HG02623 (cell line): ENCODE measurements at regions not wholly inside any gene's neighbourhood (a gene's known extent, or its start where the extent isn't known, plus 50 kb on each side); places are given as distances from the start of the nearest gene placed in this dataset.
"Not testable (repeated sequence)": the region's sequence is repeated elsewhere in the genome, so short reads cannot be mapped to it uniquely, and the experiment has no call there.

Experiments used
- ATAC-seq: cut with Tn5 transposase; IDR thresholded peaks from one replicate; pipeline ENCODE4 v1.9.1; 2021; ENCODE audit warnings: moderate library complexity; ENCODE audit not compliant: unreplicated experiment

DNA sequence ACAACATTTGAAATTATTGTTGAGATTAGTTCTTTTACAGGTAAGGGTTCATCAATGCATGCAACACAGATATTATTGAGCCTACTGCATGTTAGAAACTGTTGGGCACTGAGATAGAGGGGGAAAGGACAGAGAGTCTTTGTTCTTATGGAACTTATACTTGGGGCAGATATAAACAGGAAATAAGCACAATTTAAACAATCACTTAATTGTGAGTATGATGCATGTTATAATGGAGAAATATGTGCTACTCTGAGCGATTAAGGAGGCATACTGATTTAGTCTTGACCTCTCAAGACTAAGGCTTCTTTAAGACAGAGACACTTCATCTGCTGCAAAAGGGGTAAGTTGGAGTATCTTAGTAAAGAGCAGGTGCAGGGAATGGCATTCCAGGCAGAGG, 593.3 kb downstream of the CCSER2 start:
- no peak for ATAC-seq

DNA sequence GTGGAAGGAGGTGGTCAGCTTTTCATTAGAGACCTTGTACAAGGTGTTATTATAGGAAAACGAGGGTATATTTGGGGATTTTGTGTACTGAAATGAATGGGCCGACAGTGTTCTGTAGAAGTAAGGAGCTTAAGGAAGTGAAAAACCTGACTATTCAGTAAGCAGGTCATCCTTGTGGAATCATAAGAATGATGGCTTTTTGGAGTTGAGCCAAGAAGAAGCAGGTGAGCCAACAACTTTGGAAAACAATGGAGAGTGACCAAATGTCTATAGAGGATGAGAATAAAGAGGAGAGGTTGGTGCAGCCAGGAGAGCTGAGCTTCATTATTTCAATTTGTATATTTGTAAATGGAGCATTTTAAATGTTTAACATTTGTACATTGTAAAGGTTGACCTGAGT, 595.7 kb downstream of the CCSER2 start:
- ATAC-seq, result no peak

- no peak for ATAC-seq
These were observed 597.1 kb downstream of the CCSER2 start for GRCh38 chr10:84925495-84925894.

DNA sequence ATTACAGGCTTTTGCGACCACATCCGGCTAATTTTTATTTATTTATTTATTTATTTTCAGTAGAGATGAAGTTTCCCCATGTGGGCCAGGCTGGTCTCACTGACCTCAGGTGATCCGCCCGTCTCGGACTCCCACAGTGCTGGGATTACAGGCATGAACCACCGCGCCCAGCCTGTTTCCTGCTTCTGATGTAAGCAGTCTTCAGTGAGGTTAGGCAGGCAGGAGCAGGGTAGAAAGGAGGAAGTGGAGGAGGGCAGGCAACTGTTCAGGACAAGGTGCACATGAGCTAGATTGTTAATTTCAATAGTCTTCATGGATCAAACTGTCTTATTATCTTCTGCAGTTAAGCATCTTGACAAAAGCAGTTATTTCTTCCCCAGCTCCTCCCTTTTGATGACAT, 605.0 kb downstream of the CCSER2 start:
- no peak for ATAC-seq

DNA sequence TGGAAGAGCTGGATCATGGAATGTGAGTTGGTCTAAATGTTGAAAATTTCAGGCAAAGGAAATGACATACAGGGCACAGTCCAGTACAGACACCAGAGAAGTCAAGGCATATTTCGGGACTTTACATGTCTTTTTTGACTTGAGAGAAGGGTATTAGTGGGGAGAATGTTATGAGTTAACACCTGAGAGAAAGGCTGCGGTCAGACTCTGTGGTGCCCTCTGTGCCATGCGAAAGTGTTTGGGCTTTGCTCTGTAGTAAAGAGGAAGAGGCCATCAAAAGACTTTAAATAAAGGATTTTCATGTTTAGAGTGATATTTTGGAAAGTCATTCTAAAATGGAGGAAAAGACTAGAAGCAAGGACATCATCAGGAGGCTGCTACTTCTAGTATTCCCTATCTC, 607.4 kb downstream of the CCSER2 start:
- ATAC-seq, result no peak

DNA sequence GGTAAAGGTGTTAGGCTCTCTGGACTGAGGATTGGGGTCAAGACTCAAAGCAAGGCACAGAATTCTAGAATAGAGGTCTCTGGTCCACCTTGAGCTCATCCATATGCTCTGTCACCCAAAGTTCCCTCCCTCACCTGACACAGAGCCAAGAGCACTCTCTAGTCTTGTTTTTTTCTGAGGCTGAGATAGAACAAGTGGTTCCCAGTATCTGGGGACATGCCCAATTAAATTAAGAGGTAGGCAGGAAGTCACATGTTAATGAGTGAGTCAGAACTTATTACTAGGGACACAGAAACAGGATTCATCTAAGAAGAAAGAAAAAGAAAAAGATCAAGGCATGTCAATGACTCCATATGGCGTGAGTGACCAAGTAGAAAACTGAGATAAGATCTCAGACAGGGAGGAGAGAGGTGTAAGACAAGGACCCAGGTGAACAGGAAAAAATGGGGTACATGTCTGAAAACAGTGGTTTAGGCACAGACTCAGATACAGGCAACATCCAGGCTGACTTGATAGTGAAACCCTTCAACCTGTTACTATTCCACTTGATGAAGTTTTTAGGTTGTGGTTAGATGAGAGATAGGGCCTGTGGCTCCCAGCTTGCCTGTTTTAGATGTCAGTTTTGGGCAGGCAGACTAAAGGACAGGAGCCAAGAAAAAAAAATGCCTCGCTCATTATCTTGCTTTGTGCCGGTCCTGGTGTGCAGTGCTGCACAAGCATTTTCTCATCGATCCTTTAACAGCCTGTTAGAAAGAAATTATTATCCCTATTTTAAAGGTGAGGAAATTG, 609.9 kb downstream of the CCSER2 start:
- ATAC-seq, result no peak

DNA sequence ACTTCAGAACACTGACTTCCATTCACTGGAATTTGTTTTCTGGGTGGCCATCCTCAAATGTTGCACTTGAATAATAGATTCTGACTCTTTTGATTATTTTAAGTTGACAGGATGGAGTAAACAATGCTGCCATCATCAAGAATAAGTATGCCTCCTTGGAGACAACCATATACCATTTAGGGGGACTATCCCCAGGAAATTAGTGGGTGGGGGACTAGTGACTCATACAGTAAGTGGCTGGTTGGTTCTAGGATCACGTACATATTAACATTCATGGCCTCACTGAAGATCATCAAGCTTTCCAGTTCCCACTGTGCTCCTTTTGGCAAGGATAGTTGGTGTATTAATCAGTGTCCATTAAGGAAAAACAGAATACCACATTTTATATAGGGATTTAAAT, 615.2 kb downstream of the CCSER2 start:
- no peak for ATAC-seq

GRCh38 chr10:84944187-84944586, 615.8 kb downstream of the CCSER2 start:
- ATAC-seq, result no peak

DNA sequence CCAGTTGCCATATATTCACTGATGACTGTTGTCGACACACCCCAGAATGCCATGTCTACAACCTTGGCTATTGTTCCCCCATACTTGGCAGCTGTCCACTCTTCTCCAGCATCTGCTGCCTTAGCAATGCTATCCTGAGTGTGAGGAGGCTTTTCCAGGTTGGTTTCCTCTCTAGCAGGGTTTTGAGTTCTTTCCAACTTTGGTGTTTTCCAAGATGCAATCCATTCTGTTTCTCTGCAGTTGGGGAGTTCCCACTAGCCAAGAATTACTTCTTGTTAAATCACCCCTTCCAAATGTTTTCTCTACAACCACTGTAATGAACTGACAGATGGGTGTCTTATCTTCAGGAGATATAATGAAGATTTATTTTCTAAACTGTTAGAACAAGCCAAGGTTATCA, 617.4 kb downstream of the CCSER2 start:
- ATAC-seq, result no peak

GRCh38 chr10:84946904-84947303, 618.5 kb downstream of the CCSER2 start:
- ATAC-seq, result no peak

- no peak for ATAC-seq
These were observed 620.3 kb downstream of the CCSER2 start for GRCh38 chr10:84948644-84949043.

GRCh38 chr10:84951616-84952015, 623.2 kb downstream of the CCSER2 start:
- ATAC-seq, result no peak

- no peak for ATAC-seq
These were observed 629.0 kb downstream of the CCSER2 start for GRCh38 chr10:84957427-84957826.

- no peak for ATAC-seq
These were observed 637.1 kb downstream of the CCSER2 start for GRCh38 chr10:84965468-84965867.

DNA sequence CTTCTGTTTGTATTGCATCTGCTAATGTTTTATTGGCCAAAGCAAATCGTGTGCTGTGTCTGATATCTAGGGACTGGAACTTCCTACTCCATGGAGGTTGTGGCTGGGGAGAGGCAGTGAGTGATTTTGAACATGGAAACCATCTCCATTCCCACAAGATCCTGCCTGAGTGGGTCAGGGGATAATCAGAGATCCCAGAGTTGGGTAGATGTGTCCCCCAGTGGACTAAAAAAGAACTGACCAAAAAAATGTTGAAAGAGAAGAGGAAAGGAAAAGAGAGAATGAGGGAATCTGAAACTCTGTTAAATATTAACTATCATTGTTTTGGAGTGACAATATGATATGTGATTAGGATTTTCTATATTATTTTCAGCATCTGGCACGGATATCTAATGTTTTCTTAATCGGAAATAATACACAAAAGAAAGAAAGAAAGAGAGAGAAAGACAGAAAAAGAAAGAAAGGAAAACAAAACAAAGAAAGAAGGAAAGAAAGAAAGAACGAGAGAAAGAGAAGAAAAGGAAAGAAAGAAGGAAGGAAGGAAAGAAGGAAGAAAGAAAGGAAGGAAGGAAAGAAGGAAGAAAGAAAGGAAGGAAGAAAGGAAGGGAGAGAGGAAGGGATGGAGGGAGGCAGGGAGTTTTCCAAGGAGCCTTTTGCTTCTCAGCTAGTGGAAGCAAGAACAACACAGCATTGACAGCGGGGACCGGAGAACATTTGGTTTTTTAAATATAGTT, 638.5 kb downstream of the CCSER2 start:
- ATAC-seq, result no peak

DNA sequence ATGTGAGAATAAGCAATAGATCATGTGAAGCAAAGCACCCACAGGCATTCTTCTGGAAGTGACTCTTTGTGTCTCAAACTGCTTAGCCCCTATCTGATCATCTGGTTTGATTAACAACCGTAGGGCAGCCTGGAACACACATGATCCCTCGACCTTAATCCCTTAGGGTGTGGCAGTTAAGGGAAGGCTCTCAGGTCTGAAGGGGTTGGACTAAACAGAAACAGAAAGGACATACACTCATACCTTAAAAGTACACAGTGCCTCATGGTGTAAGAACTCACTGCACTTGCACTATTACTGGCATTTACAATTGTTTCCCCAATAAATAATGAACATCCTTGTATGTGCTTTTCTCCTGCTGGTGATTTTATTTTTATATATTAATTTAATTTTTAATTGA, 640.9 kb downstream of the CCSER2 start:
- ATAC-seq, result not testable (repeated sequence)

DNA sequence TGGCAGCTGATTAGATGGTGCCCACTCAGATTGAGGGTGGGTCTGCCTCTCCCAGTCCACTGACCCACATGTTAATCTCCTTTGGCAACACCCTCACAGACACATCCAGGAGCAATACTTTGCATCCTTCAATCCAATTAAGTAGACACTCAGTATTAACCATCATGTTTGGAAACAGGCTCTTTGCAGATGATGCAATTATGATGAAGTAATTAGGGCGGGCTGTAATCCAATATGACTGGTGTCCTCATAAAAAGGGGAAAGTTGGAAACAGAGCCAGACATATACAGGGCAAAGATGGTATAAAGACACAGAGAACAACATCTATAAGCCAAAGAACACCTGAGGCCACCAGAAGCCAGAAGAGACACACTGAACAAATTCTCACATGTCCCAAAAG, 658.6 kb downstream of the CCSER2 start:
- ATAC-seq, result no peak

- ATAC-seq, result no peak
These were observed 659.6 kb downstream of the CCSER2 start for GRCh38 chr10:84988011-84988410.

GRCh38 chr10:84990713-84991112, 662.3 kb downstream of the CCSER2 start:
- no peak for ATAC-seq

DNA sequence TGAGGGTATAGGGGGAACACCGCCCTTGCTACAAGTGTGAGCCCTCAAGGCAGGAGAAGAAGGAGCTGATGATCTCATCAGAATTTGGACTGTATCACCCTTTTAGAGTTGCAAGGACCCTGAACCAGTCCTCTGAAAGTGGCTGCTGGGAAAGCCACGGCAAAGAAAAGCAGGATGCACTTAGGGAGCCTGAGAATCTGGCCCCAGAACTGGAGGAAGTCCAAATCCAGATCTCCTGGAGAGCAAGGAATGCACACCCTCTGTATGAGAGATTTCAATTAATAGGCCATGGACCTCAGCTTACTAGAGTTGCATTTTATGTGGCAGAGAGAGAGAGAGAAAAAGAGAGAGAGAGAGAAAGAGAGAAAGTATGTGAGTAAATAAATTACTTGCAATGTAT, 662.9 kb downstream of the CCSER2 start:
- no peak for ATAC-seq

DNA sequence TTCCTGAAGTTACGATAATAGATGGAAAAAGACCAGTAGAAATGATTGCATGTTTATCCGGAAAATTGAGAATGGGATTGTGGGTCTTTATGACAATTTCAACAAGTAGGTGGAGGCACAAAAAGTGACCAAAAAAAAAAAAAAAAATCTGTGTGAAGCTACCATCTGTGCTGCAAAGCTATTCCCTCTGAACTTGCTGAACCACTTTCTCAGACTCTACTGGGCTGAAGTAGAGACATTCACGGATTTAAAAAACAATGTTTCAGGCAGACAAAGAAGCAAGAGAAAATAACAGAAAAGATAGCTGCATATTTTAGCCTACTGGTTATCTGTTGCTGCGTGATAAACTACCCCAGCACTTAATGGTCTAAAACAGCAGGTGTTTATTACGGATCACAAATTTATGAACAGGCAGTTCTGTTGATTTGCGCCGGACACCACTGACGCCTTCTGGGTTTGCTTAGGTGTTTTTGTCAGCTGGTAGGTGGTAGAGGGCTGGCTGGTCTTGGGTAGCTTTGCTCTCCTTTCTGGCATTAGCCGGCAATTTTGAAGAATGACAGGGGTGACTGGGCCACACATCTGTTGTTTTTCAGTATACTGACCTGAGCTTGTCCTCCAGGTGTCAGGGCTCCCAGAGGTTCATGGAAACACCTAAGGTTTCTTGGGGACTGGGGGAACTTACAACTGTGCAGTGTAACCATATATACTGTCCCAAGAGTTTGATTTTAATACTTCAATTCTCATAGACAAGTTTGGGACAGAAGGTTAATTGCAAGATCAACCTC, 665.1 kb downstream of the CCSER2 start:
- ATAC-seq, result no peak

- no peak for ATAC-seq
These were observed 666.3 kb downstream of the CCSER2 start for GRCh38 chr10:84994722-84995121.
